ENCODE measurements at regions not wholly inside any gene's neighbourhood (a gene's known extent, or its start where the extent isn't known, plus 50 kb on each side); places are given as distances from the start of the nearest gene placed in this dataset.

DNA sequence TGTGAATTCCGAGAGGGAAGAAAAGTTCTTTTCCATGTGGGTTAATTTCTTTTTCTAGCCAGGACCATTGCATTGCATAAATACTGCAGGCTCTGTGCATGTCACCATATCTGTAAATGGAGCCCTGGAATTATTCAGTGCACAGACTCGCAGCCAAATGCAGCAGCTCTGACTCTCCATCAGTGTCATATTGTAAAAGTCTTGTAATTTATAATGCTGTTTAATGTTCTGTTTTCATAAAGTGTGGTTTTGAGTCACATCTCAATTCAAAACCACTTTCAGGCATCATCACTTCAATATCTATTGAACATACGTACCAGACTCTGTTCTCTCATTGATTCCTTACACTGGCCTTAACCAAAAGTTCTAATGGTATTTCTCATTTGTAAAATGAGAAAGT, 193.9 kb upstream of the RPL34 start:
- Histone ChIP-seq H3K9me3 (ENCODE audit: control insufficient read depth, low read length) (peaks cover 8% of the 10 kb centered on the region), H3K27ac (ENCODE audit: low read depth, low read length) (no peak overlapping the region), H3K9ac (ENCODE audit: extremely low read depth, low read length, poor library complexity, severe bottlenecking) (no peak overlapping the region), H3K36me3 (ENCODE audit: control insufficient read depth, insufficient read depth, low read length) (no peaks in the 10 kb centered on the region), H3K4me1 (ENCODE audit: control insufficient read depth, insufficient read depth, low read length) (no peaks in the 10 kb centered on the region), H3K4me3 (ENCODE audit: low read length) (no peak overlapping the region), H3K27me3 (ENCODE audit: control insufficient read depth, insufficient read depth, low read length, poor library complexity, severe bottlenecking) (no peaks in the 10 kb centered on the region)
- WGBS, 2 experiments (ENCODE audit: insufficient coverage in 1 of 2, insufficient read length in 1 of 2), result 88 to 94% methylated on average over 1 to 3 of the region's 3 CpGs
- Mint-ChIP-seq H3K27me3 (ENCODE audit: insufficient read depth) (no peaks in the 10 kb centered on the region), H3K4me3 (no peak overlapping the region), H3K36me3 (ENCODE audit: low read depth) (no peaks in the 10 kb centered on the region), H3K4me1 (no peaks in the 10 kb centered on the region), H3K9me3 (peaks cover 8% of the 10 kb centered on the region), H3K27ac (no peak overlapping the region)
- TF ChIP-seq, protein P1, sequence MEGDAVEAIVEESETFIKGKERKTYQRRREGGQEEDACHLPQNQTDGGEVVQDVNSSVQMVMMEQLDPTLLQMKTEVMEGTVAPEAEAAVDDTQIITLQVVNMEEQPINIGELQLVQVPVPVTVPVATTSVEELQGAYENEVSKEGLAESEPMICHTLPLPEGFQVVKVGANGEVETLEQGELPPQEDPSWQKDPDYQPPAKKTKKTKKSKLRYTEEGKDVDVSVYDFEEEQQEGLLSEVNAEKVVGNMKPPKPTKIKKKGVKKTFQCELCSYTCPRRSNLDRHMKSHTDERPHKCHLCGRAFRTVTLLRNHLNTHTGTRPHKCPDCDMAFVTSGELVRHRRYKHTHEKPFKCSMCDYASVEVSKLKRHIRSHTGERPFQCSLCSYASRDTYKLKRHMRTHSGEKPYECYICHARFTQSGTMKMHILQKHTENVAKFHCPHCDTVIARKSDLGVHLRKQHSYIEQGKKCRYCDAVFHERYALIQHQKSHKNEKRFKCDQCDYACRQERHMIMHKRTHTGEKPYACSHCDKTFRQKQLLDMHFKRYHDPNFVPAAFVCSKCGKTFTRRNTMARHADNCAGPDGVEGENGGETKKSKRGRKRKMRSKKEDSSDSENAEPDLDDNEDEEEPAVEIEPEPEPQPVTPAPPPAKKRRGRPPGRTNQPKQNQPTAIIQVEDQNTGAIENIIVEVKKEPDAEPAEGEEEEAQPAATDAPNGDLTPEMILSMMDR (conservative IDR thresholded peaks at IDR 0.05), result no peak
- no peak for DNase-seq

GRCh38 chr4:108425988-108426387, 194.4 kb upstream of the RPL34 start:
- H3K36me3 Mint-ChIP-seq (ENCODE audit: low read depth), result no peaks in the 10 kb centered on the region
- 82 to 92% methylated on average over 1 to 3 of the region's 3 CpGs for WGBS, 2 experiments (ENCODE audit: insufficient coverage in 1 of 2, insufficient read length in 1 of 2)

DNA sequence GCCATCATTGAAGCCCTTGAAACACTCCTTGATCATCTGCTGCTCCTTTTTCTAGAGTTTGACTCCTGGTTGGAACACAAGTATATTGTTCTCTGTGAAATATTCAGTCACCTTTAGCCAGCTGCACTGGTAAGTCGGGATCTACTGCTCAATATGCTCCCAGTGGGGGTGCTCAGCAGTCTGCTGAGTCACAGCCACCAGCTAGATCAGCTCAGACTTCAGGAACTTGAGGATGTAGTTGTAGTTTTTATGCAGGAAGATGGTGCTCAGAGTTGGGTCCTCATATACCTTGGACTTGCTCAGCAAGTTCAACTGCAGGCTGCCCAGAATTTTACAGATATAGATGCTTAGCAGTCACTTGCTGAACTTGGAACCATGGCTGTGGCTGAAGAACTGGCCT, 202.5 kb upstream of the RPL34 start:
- TF ChIP-seq, protein P1 (conservative IDR thresholded peaks at IDR 0.05), result no peak
- no peak overlapping the region for H3K27ac Mint-ChIP-seq

More at GRCh38 chr4:108425988-108426387, 194.4 kb upstream of the RPL34 start:
- Histone ChIP-seq H3K9ac (ENCODE audit: extremely low read depth, low read length, poor library complexity, severe bottlenecking) (no peak overlapping the region), H3K27me3 (ENCODE audit: control insufficient read depth, insufficient read depth, low read length, poor library complexity, severe bottlenecking) (no peaks in the 10 kb centered on the region), H3K27ac (ENCODE audit: low read depth, low read length) (no peak overlapping the region), H3K9me3 (ENCODE audit: control insufficient read depth, low read length) (peaks cover 8% of the 10 kb centered on the region), H3K4me1 (ENCODE audit: control insufficient read depth, insufficient read depth, low read length) (no peaks in the 10 kb centered on the region), H3K36me3 (ENCODE audit: control insufficient read depth, insufficient read depth, low read length) (no peaks in the 10 kb centered on the region), H3K4me3 (ENCODE audit: low read length) (no peak overlapping the region)
- TF ChIP-seq, protein P1 (conservative IDR thresholded peaks at IDR 0.05), result no peak
- H3K27me3 Mint-ChIP-seq (ENCODE audit: insufficient read depth), result no peaks in the 10 kb centered on the region
- peaks cover 11% of the 10 kb centered on the region for H3K9me3 Mint-ChIP-seq
- H3K4me1 Mint-ChIP-seq, result no peaks in the 10 kb centered on the region
- DNase-seq, result no peak
- H3K27ac Mint-ChIP-seq, result no peak overlapping the region
- no peak overlapping the region for H3K4me3 Mint-ChIP-seq

More for the DNA sequence above, 202.5 kb upstream of the RPL34 start:
- no peaks in the 10 kb centered on the region for H3K27me3 ChIP-seq (ENCODE audit: control insufficient read depth, insufficient read depth, low read length, poor library complexity, severe bottlenecking)
- no peak for DNase-seq
- peaks cover 8% of the 10 kb centered on the region for H3K9me3 ChIP-seq (ENCODE audit: control insufficient read depth, low read length)
- H3K36me3 ChIP-seq (ENCODE audit: control insufficient read depth, insufficient read depth, low read length), result no peaks in the 10 kb centered on the region
- no peaks in the 10 kb centered on the region for H3K4me1 ChIP-seq (ENCODE audit: control insufficient read depth, insufficient read depth, low read length)
- Mint-ChIP-seq H3K27me3 (ENCODE audit: insufficient read depth) (no peaks in the 10 kb centered on the region), H3K4me1 (no peaks in the 10 kb centered on the region), H3K4me3 (no peak overlapping the region), H3K9me3 (peaks cover 11% of the 10 kb centered on the region), H3K36me3 (ENCODE audit: low read depth) (no peaks in the 10 kb centered on the region)
- 79% methylated on average over 1 of the region's 1 CpG; no CpG with 5 or more reads in 1 of the 2 experiments for WGBS, 2 experiments (ENCODE audit: insufficient coverage in 1 of 2, insufficient read length in 1 of 2)
- no peak overlapping the region for H3K4me3 ChIP-seq (ENCODE audit: low read length)
- no peak overlapping the region for H3K9ac ChIP-seq (ENCODE audit: extremely low read depth, low read length, poor library complexity, severe bottlenecking)
- no peak overlapping the region for H3K27ac ChIP-seq (ENCODE audit: low read depth, low read length)

Data from endodermal cell (in vitro differentiated cells).